Esophagus squamous epithelium (tissue), 5 donors: ENCODE measurements at regions not wholly inside any gene's neighbourhood (a gene's known extent, or its start where the extent isn't known, plus 50 kb on each side); places are given as distances from the start of the nearest gene placed in this dataset.

ENCODE experiments used
- DNase-seq: peaks from one replicate; lab custom pipeline; 2025; lab: John Stamatoyannopoulos, UW
- H3K27ac ChIP-seq, 4 donors: fragments of 200-600 bp; sonication (generic); one replicate each; pipeline ENCODE4 v1.5.1; 2016 to 2019; ENCODE audit warnings: mild to moderate bottlenecking in 1 of 4
- H3K27me3 ChIP-seq, 4 donors: fragments of 200-600 bp; sonication (generic); 1 replicate in 3 of 4; 2 replicates in 1 of 4; pipeline versions ENCODE4 v1.5.1 to v1.6.0; 2017 to 2021; ENCODE audit warnings: antibody characterized with exemption in 1 of 4
- H3K36me3 ChIP-seq, 3 donors: fragments of 200-600 bp; sonication (generic); one replicate each; pipeline ENCODE4 v1.5.1; 2016 to 2019
- H3K4me1 ChIP-seq, 3 donors: fragments of 200-600 bp; sonication (generic); one replicate each; pipeline ENCODE4 v1.5.1; 2017 to 2019
- H3K4me3 ChIP-seq, 4 donors: fragments of 200-600 bp; sonication (generic); 1 replicate in 3 of 4; 2 replicates in 1 of 4; pipeline ENCODE4 v1.5.1; 2016 to 2019; ENCODE audit warnings: mild to moderate bottlenecking in 2 of 4, moderate library complexity in 1 of 4
- H3K9me3 ChIP-seq, 3 donors: fragments of 200-600 bp; sonication (generic); one replicate each; pipeline ENCODE4 v1.5.1; 2016 to 2019
- CTCF ChIP-seq, 6 experiments: fragments of 450-650 bp in 4 of 6; fragments of 200-600 bp in 2 of 6; sonication (generic) in 2 of 6; IDR thresholded peaks; one replicate each; pipeline ENCODE4 v1.5.1; 2016 to 2019; ENCODE audit warnings: antibody characterized with exemption in 6 of 6, mild to moderate bottlenecking in 4 of 6, moderate library complexity in 4 of 6
- POLR2A ChIP-seq, 4 donors: fragments of 450-650 bp; IDR thresholded peaks; one replicate each; pipeline ENCODE4 v1.6.1; 2017; ENCODE audit warnings: antibody characterized with exemption in 4 of 4, mild to moderate bottlenecking in 4 of 4, moderate library complexity in 3 of 4
- WGBS, 2 donors: methylation state at CpG; one replicate each; pipeline ENCODE4 v1.1.5; 2018; 5-methylcytosine and 5-hydroxymethylcytosine counted together
- intact Hi-C: fragments of 100-400 bp; cut with DNase I; formaldehyde crosslinking; loops from one replicate; pipeline ENCODE4 v1.15.0; 2022
- donor health status: DM: yes; HTN: yes; CAD: no.

GRCh38 chr12:45575823-45576475, 153.6 kb upstream of the ARID2 start:
- peaks cover 0 to 20% (median 4%) of the 10 kb centered on the region in 3 donors for H3K4me1 ChIP-seq
- no peak for TF ChIP-seq CTCF (IDR thresholded peaks at IDR 0.05)
- TF ChIP-seq POLR2A (IDR thresholded peaks at IDR 0.05) = no peak
- intact Hi-C loops = no loop called here
- H3K9me3 ChIP-seq = no peaks in the 10 kb centered on the region
- no peak overlapping the region for H3K4me3 ChIP-seq
- no peak for DNase-seq
- H3K27me3 ChIP-seq = no peaks in the 10 kb centered on the region
- no peaks in the 10 kb centered on the region for H3K36me3 ChIP-seq
- WGBS, 2 donors = 60 to 61% methylated on average over 7 of the region's 7 CpGs
- H3K27ac ChIP-seq = no peak overlapping the region

GRCh38 chr12:45577844-45578399, 151.6 kb upstream of the ARID2 start:
- Histone ChIP-seq H3K27me3 (no peaks in the 10 kb centered on the region), H3K9me3 (no peaks in the 10 kb centered on the region), H3K36me3 (no peaks in the 10 kb centered on the region), H3K4me1 (peaks cover 0 to 13% (median 4%) of the 10 kb centered on the region in 3 donors), H3K4me3 (no peak overlapping the region), H3K27ac (no peak overlapping the region)
- DNase-seq = no peak
- intact Hi-C loops = no loop called here
- WGBS, 2 donors = 81 to 92% methylated on average over 3 of the region's 3 CpGs
- TF ChIP-seq CTCF (IDR thresholded peaks at IDR 0.05) (no peak), POLR2A (IDR thresholded peaks at IDR 0.05) (no peak)

GRCh38 chr12:45580356-45580969, 149.0 kb upstream of the ARID2 start:
- Histone ChIP-seq H3K27ac (no peak overlapping the region), H3K36me3 (no peaks in the 10 kb centered on the region), H3K9me3 (no peaks in the 10 kb centered on the region), H3K4me3 (no peak overlapping the region), H3K4me1 (peaks cover 0 to 9% (median 0%) of the 10 kb centered on the region in 3 donors), H3K27me3 (no peaks in the 10 kb centered on the region)
- TF ChIP-seq CTCF (IDR thresholded peaks at IDR 0.05) (no peak), POLR2A (IDR thresholded peaks at IDR 0.05) (no peak)
- WGBS, 2 donors = 62 to 79% methylated on average over 2 of the region's 2 CpGs
- intact Hi-C loops = no loop called here
- DNase-seq = no peak

- Histone ChIP-seq H3K36me3 (no peaks in the 10 kb centered on the region), H3K9me3 (no peaks in the 10 kb centered on the region), H3K4me1 (peaks cover 0 to 9% (median 0%) of the 10 kb centered on the region in 3 donors), H3K27ac (no peak overlapping the region), H3K27me3 (no peaks in the 10 kb centered on the region), H3K4me3 (no peak overlapping the region)
- WGBS, 2 donors = 59 to 63% methylated on average over 1 of the region's 1 CpG
- DNase-seq = no peak
- intact Hi-C loops = no loop called here
- TF ChIP-seq POLR2A (IDR thresholded peaks at IDR 0.05) (no peak), CTCF (IDR thresholded peaks at IDR 0.05) (no peak)
These were observed 148.4 kb upstream of the ARID2 start for GRCh38 chr12:45581112-45581511.

GRCh38 chr12:45582536-45582935, 147.0 kb upstream of the ARID2 start:
- TF ChIP-seq POLR2A (IDR thresholded peaks at IDR 0.05) (no peak), CTCF (IDR thresholded peaks at IDR 0.05) (no peak)
- DNase-seq = no peak
- WGBS, 2 donors = 40 to 50% methylated on average over 1 of the region's 1 CpG

More at GRCh38 chr12:45582536-45582935, 147.0 kb upstream of the ARID2 start:
- intact Hi-C loops = no loop called here
- Histone ChIP-seq H3K27ac (no peak overlapping the region), H3K27me3 (no peaks in the 10 kb centered on the region), H3K4me3 (no peak overlapping the region), H3K36me3 (no peaks in the 10 kb centered on the region), H3K4me1 (peaks cover 0 to 16% (median 0%) of the 10 kb centered on the region in 3 donors), H3K9me3 (no peaks in the 10 kb centered on the region)
